Breast epithelium (tissue), 4 donors: ENCODE measurements at regions not wholly inside any gene's neighbourhood (a gene's known extent, or its start where the extent isn't known, plus 50 kb on each side); places are given as distances from the start of the nearest gene placed in this dataset.
A peak's percentile ranks its signal among the peaks of the same experiment; 100 is the strongest.
"Not testable (repeated sequence)": the region's sequence is repeated elsewhere in the genome, so short reads cannot be mapped to it uniquely, and the experiment has no call there.

Experiments
- DNase-seq, 2 donors: peaks; one replicate each; pipeline ENCODE4 v3.0.0-alpha.2; 2019; ENCODE audit warnings: low spot score in 2 of 2
- H3K27ac ChIP-seq, 2 donors: fragments of 200-600 bp; sonication (generic) in 1 of 2; one replicate each; pipeline ENCODE4 v1.5.1; 2016 to 2019; ENCODE audit warnings: mild to moderate bottlenecking in 1 of 2
- H3K27me3 ChIP-seq, 2 donors: fragments of 200-600 bp; sonication (generic) in 1 of 2; one replicate each; pipeline versions ENCODE4 v1.5.1 to v1.6.0; 2017 to 2019; ENCODE audit warnings: control low read depth in 1 of 2, mild to moderate bottlenecking in 1 of 2
- H3K36me3 ChIP-seq: fragments of 200-600 bp; one replicate; pipeline ENCODE4 v1.5.1; 2019
- H3K4me1 ChIP-seq, 2 donors: fragments of 200-600 bp; sonication (generic); one replicate each; pipeline ENCODE4 v1.5.1; 2016 to 2019; ENCODE audit warnings: control low read depth in 1 of 2
- H3K4me3 ChIP-seq, 3 donors: fragments of 200-600 bp; sonication (generic); 1 replicate in 2 of 3; 2 replicates in 1 of 3; pipeline ENCODE4 v1.5.1; 2016 to 2019; ENCODE audit warnings: mild to moderate bottlenecking in 3 of 3, moderate library complexity in 2 of 3
- H3K9me3 ChIP-seq, 2 donors: fragments of 200-600 bp; sonication (generic) in 1 of 2; one replicate each; pipeline ENCODE4 v1.5.1; 2016 to 2019; ENCODE audit warnings: control low read depth in 1 of 2
- intact Hi-C: fragments of 100-400 bp; cut with DNase I; formaldehyde crosslinking; loops from one replicate; pipeline ENCODE4 v1.15.1; 2023; ENCODE audit warnings: low total_unique reads

GRCh38 chr15:30729880-30730590 lies 104.1 kb downstream of the ARHGAP11B start:
- H3K4me3 ChIP-seq, H3K27me3 ChIP-seq, intact Hi-C loops, H3K36me3 ChIP-seq, H3K4me1 ChIP-seq, H3K27ac ChIP-seq, H3K9me3 ChIP-seq, DNase-seq: not testable (repeated sequence)

DNA sequence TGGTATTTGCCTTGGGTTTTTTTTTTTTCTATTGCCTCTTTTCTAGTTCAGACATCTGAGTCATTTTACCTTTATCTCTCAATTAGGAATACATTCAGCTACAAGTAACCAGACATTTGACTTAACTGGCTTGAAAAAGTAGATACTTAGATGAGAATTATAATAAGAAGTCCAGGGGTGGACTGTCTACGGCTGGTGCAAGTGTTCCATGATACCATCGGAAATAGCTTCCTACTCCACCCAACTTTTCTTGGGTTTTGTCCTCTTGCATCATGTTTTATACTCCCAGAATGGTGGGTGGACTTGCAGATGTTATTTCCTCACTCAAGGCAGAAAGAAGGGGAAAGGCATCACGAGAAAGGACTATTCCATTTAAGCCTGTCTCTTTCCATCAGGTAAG lies 104.7 kb downstream of the ARHGAP11B start:
- H3K9me3 ChIP-seq, H3K4me1 ChIP-seq, H3K36me3 ChIP-seq, H3K27me3 ChIP-seq, intact Hi-C loops, H3K27ac ChIP-seq, H3K4me3 ChIP-seq, DNase-seq: not testable (repeated sequence)

DNA sequence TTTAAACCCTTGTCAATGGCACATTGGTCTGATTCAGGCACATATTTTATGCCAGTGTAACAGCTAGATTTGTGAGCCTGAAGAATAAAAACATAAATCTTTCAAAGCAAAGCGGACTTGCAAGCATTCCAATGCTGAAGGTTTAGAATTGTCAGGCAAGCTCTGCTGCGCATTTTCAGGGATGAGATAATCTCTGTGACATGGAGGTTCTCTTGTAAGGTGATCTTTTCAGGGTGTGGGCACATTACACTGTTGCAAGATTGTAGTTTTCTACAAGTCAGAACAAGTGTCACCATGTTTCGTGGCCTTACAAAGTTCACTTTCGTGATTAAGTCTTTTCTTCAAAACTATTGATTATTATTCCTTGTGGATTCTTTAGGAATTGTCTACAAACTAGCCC lies 106.2 kb downstream of the ARHGAP11B start:
- H3K4me3 ChIP-seq, H3K36me3 ChIP-seq, H3K9me3 ChIP-seq, H3K4me1 ChIP-seq, intact Hi-C loops, H3K27ac ChIP-seq, DNase-seq, H3K27me3 ChIP-seq: not testable (repeated sequence)

DNA sequence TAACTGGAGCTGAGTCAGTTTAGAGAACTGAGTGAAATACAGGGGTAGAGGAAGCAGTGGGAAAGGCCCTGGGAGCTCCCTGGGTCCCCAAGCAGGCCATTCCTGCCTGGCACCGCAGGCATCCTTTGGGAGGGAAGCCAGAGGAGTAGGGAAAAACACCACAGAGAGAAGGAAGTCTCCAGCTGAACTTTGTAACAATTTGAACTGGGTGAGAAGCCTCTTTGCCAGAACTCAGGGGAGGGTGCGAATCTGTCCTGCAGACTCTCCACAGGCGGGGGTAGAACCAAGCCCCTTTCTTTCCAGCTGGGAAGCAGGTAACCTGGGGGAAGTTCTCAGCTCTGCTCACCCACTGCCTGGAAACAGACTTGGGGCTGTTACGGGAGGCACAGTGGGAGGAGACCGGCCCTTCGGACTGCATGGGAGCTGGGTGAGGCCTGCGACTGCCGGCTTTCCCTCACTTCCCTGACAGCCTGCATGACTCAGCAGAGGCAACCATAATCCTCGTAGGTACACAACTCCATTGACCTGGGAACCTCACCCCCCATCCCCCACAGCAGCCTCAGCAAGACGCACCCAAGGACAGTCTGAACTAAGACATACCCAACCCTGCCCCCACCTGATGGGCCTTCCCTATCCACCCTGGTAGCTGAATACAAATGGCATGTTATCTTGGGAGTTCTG lies 110.1 kb downstream of the ARHGAP11B start:
- H3K4me1 ChIP-seq, H3K27ac ChIP-seq, DNase-seq, intact Hi-C loops, H3K9me3 ChIP-seq, H3K36me3 ChIP-seq, H3K27me3 ChIP-seq, H3K4me3 ChIP-seq: not testable (repeated sequence)

DNA sequence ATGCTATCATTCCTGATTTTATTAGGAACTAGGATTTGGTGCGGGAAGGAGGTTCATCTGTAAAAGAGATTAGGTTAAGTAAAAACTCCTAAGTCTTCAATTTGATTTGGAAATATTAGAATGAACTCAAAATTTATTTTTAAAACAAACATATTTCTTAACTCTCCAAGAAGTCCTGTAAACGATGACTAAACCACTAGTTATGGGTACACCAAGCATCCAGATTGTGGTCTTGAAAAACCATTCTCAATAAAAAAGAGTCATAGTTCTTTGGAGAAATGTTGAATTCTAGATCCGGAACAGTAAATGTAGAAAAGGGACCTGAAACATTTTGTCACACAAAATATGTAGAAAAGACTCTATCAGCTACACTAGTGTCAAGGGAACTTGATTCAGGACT lies 116.9 kb downstream of the ARHGAP11B start:
- H3K4me1 ChIP-seq, H3K36me3 ChIP-seq, H3K4me3 ChIP-seq, H3K9me3 ChIP-seq, H3K27ac ChIP-seq, H3K27me3 ChIP-seq, intact Hi-C loops, DNase-seq: not testable (repeated sequence)

- H3K4me1 ChIP-seq, intact Hi-C loops, H3K27me3 ChIP-seq, H3K27ac ChIP-seq, H3K36me3 ChIP-seq, H3K9me3 ChIP-seq, H3K4me3 ChIP-seq, DNase-seq: not testable (repeated sequence)
These were observed 123.1 kb downstream of the ARHGAP11B start for GRCh38 chr15:30749048-30749447.

DNA sequence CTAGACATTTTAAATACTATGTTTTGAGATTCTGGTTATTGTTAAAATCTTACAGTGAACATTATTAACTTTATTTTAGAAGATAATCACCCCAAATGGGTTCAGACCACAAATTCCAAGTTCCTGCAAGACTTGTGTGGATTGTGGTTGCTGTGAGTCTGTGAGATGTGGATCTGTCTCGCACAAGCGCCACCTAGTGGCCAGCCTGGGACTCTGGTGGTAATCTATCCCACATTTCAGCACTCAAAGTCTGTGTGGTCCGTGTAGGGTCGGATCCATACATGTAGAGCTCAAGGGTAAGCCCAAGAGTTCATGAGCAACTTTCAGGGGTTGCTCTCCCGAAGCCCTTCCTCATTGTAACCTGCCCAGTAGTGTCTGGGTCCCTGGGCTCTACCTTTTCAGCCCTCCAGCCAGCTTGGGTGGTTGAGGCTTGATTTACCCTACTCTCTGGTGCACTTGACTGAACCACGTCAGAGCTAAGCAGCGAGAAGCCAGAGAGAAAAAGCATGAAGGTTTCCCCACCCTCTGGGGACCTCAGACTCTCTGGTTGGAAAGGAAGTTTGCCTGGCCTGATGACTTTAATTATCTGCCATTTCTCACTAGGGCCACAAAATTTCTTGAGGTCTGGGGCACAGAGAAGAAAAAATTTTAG lies 129.2 kb downstream of the ARHGAP11B start:
- DNase-seq, result peak in 1 of 2 donors; percentile 27
- H3K4me3 ChIP-seq, H3K27ac ChIP-seq, H3K36me3 ChIP-seq, H3K4me1 ChIP-seq, H3K9me3 ChIP-seq, H3K27me3 ChIP-seq, intact Hi-C loops: not testable (repeated sequence)

DNA sequence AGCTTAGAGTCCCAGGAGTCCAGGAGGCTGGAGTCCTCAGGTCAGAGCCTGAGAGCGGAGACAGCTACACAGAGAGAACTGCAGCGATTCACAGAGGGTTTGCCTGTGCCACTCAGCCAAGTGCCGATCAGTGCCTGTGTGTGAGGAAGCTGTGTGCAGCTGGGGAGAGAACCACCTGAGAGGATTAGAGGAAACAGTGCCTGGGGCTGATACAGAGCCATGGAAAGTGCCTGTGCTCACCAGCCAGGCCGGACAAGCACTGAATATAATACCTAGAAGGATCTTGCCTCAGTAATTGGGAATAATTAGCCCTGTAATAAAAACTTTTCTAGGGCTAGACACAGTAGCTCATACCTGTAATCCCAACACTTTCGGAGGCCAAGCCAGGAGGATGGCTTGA lies 134.7 kb downstream of the ARHGAP11B start:
- H3K27me3 ChIP-seq, intact Hi-C loops, DNase-seq: not testable (repeated sequence)

GRCh38 chr15:30761365-30761764 lies 135.4 kb downstream of the ARHGAP11B start:
- H3K27me3 ChIP-seq, H3K4me3 ChIP-seq, DNase-seq, H3K27ac ChIP-seq, H3K36me3 ChIP-seq, H3K4me1 ChIP-seq, intact Hi-C loops, H3K9me3 ChIP-seq: not testable (repeated sequence)

More for the DNA sequence above, 134.7 kb downstream of the ARHGAP11B start:
- H3K9me3 ChIP-seq, H3K27ac ChIP-seq, H3K4me1 ChIP-seq, H3K36me3 ChIP-seq, H3K4me3 ChIP-seq: not testable (repeated sequence)

DNA sequence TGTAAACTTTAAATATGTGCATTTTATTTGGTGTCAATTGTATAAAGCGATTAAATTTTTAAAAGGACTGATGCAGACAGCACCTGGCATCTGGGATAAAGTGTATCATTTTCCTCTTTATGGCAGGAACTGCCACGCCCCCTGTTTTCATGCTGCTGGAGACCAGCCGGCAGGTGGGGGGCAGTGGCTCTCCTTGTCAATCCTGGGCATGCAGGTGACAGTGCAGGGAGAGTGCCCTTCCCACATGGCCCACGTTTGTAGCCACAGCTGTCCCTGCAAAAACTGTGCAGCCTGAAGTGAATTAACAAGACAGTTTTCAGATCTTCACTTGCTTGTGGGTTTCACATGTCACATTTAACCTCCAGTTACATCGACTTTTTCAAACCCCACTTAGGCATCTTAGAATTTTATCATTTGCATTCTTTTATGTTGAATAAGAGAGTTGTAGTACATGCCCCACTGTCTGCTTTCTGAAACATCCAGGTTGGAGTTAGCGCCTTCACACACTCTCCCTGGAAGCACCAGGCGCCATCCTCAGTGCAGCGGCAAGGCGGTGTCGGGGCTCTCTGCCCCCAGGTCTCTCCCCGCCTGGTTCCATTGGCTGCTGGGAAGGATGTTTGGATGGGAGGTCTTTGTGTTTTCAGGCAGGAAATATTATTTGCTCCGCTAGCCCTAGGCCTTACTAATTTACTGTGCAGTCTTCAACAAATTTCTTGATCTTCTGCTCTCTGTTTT lies 134.2 kb upstream of the FAN1 start:
- H3K9me3 ChIP-seq, intact Hi-C loops: not testable (repeated sequence)

More for the DNA sequence above, 134.2 kb upstream of the FAN1 start:
- H3K27ac ChIP-seq, DNase-seq, H3K4me3 ChIP-seq, H3K4me1 ChIP-seq, H3K27me3 ChIP-seq, H3K36me3 ChIP-seq: not testable (repeated sequence)
